Right lung (tissue), 2 donors: ENCODE measurements at regions not wholly inside any gene's neighbourhood (a gene's known extent, or its start where the extent isn't known, plus 50 kb on each side); places are given as distances from the start of the nearest gene placed in this dataset.

Source experiments
- DNase-seq, 2 donors: peaks; one replicate each; pipeline ENCODE4 v3.0.0-alpha.2; 2013

GRCh38 chr5:161134083-161134482 lies 282.1 kb upstream of the ATP10B start:
- peak; percentile 11 to 12 for DNase-seq

GRCh38 chr5:161115941-161116340 lies 263.9 kb upstream of the ATP10B start:
- no peak for DNase-seq

DNA sequence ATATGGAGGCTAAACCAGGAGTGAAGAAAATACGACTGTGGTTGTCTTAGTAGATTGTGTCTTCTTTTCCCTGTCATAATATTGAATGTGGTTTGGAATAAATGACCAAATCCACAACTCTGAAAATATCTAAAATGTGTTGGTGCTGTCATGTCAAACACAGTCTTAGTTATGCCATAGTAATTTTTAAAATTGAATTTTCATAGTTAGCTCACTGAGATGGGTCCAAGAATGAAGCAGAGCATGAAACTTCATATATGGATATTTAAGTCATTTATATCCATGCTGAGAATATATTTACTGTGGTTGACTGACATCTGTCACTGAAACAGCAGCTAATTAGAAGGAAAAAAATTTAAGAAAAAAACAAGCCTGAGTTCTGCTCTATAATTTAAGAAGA lies 260.4 kb upstream of the ATP10B start:
- DNase-seq, result no peak

GRCh38 chr5:161105525-161105924 lies 253.5 kb upstream of the ATP10B start:
- DNase-seq, result no peak

DNA sequence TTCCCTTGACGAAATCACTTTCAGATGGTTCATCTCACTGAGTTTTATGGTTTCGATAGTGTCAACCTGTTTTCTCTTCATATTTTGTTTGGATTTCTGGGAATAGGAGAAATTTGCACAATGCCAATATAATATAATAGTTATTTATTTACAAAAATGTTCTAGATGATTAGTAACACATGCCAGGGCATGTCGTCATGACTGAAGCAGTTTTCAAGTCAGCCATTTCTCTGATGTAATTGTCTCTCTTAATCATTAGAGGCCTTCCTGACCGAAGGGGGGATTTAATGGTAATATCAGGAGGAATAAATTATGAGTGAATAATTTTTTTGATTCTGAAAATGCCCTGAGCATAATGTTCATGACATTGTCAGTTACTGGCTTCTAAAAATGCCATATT lies 246.5 kb upstream of the ATP10B start:
- no peak for DNase-seq

DNA sequence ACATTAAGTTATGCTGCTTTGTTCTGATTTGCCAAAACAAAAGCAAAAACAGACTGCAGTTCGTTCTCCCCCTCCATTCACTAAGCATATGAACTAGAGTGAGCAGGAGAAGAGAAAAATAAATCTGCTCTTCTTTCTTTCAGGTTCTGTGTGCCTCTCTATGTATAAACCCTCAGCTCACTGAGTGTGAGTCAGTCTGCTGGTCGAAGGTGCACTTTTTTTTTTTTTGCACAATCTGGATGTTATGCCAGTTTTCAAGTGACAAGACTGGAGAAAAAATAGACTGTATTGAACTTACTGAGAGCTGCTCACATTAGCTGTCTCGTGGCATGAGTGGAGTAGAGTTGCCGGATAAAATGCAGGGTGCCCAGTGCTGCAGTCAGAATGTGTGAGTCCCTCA lies 244.6 kb upstream of the ATP10B start:
- no peak for DNase-seq

DNA sequence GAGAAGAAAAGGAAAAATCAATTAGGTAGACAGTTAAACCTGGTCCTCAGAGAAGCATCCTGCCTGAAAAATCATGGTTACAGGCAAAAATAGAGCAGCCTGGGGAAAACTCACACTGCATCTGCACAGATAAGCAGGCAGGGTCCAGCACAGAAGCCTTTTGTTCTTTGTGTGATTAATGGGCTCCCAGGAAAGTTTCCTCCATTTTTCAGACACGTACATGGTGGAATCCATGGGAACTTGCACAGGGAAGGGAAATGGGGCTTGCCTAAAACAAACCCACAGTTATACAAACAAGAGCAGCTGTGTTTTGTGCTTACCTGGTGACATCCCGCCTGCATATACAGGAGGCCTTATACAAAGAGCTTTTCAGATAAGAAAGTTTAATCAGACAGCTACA lies 243.9 kb upstream of the ATP10B start:
- no peak for DNase-seq

DNA sequence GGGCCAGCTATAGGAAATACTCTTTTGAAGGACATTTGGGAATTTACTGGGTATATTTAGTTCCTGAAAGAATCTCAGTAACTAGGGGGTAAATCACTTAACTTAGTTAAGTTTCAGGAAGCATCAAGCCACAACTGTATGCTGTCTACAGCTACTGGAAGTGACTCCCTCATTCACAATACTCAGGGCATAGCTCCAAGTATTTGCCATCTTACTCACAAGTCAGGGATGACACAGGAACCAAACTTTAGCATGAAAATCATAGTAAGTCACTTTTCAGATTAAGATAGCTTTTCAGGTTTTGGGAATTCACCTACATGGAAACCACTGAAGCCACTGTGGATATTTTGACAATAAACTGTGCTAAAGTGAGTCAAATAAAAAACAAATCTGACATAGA lies 242.4 kb upstream of the ATP10B start:
- no peak for DNase-seq

GRCh38 chr5:161093100-161093499 lies 241.1 kb upstream of the ATP10B start:
- DNase-seq, result no peak

DNA sequence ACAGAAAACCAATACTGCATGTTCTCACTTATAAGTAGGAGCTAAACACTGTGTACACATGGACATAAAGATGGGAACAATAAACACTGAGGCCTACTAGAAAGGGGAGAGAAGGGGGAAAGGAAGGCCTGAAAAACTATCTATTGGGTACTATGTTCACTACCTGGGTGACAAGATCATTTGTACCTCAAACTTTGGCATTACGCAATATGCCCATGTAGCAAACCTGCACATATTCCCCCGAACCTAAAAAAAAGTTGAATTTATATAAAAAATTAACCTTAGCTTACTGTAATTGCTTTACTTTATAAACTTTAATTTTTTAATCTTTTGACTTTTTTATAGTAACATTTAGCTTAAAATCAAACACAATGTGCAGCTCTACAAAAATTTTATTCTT lies 237.6 kb upstream of the ATP10B start:
- no peak for DNase-seq

DNA sequence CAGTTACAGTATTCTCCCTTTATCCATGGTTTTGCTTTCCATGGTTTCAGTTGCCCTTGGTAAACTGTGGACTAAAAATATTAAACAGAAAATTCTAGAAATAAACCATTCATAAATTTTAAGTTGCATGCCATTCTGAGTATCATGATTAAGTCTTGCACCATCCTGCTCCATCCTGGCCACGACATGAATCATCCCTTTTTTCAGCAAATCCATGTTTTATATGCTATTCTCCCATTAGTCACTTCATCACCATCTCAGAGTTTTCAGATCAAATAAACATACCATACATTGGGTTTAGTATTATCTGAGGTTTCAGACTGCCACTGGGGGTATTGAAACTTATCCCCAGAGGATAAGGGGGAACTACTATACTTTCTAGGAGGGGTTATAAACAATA lies 234.4 kb upstream of the ATP10B start:
- DNase-seq, result no peak

- peak in 1 of 2 donors; percentile 17 for DNase-seq
Observed at GRCh38 chr5:161085056-161085455, 233.0 kb upstream of the ATP10B start.

GRCh38 chr5:161084115-161084514 lies 232.1 kb upstream of the ATP10B start:
- no peak for DNase-seq

DNA sequence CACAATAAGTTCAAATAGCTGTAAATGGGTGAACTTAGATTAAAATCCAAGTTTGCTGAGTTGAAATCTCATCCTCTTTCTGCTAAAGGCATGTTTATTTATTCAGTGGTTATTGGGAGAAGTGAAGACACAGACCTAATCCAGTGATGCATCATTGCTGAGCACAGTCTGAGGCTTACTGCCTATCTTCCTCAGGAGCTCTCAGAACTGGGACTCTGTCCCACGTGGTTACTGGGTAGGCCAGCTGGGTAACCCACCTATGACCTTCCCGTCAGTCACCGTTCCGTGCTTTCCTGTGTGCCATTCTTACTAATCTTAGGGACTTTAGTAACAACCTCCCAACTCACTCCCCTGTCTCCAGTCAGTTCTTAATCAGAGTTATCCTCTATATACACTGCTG lies 226.8 kb upstream of the ATP10B start:
- no peak for DNase-seq

DNA sequence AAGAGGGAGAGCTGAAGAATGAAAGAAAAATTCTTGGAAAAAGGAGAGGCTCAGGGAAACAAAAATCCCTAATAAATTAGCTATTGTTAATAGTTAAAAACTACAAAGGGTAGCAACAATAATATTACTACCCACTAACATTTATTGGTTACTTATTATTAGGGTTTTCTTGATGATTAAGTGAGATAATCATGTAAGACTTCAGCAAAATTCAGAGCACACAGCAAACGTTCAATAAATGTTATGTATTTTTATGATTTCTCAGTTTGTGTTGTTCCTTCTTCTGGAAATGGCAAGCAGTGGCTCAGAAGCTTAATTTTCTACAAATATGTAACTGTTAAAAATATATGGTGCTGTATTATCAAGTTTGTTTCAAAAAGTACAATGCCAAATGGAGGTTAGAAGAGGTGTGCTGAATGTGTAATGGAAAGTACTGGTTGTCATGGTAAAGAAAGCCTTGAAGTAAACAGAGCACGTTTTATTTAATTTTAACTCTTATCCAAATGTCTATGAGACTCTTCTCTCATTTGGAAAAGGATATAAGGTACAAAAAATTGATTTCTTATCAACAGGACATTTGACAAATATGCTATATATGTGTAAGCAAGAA lies 226.0 kb upstream of the ATP10B start:
- DNase-seq, result no peak

- no peak for DNase-seq
Observed at GRCh38 chr5:161077496-161077895, 225.5 kb upstream of the ATP10B start.

- no peak for DNase-seq
Observed at GRCh38 chr5:161064781-161065180, 212.8 kb upstream of the ATP10B start.

GRCh38 chr5:161064297-161064696 lies 212.3 kb upstream of the ATP10B start:
- DNase-seq, result no peak

- no peak for DNase-seq
Observed at GRCh38 chr5:161058781-161059180, 206.8 kb upstream of the ATP10B start.

GRCh38 chr5:161051920-161052500 lies 200.0 kb upstream of the ATP10B start:
- DNase-seq, result peak; percentile 5 to 6

- no peak for DNase-seq
Observed at GRCh38 chr5:161047024-161047423, 195.0 kb upstream of the ATP10B start.

GRCh38 chr5:161042862-161043261 lies 190.9 kb upstream of the ATP10B start:
- DNase-seq, result no peak

DNA sequence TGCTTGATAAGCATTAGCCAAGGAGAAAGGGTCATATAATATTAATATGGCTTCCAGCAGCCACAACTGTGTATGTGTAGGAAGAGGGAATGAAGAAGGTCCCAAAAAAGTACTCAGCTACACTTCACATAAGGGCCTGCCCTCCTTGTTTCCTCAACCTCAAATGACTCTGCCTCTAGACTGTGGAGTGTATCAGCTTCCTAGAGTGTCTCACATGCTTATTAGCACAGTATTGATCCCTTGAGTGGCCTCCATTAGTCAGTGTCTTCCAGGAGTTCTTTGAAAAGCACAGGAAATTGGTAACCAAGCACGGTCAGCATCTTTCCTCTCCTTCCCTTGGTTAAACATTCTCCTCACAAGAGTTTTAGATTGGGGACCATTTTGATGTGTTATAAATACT lies 190.4 kb upstream of the ATP10B start:
- DNase-seq, result no peak

- no peak for DNase-seq
Observed at GRCh38 chr5:161040818-161041217, 188.8 kb upstream of the ATP10B start.
